Liver (tissue), 8 donors: ENCODE measurements at regions not wholly inside any gene's neighbourhood (a gene's known extent, or its start where the extent isn't known, plus 50 kb on each side); places are given as distances from the start of the nearest gene placed in this dataset.

Experiments
- DNase-seq: peaks from one replicate; pipeline ENCODE4 v3.0.0-alpha.2; 2017; ENCODE audit warnings: low spot score
- H3K27ac ChIP-seq, 2 donors: one replicate each; pipeline ENCODE4 v1.7.0; 2013; ENCODE audit warnings: inconsistent platforms in 2 of 2, low read length in 2 of 2, control low read depth in 1 of 2, low read depth in 1 of 2, mild to moderate bottlenecking in 1 of 2
- H3K27me3 ChIP-seq, 4 donors: one replicate each; pipeline versions ENCODE4 v1.6.1 to v1.7.0; 2013; ENCODE audit warnings: low read length in 3 of 4, inconsistent platforms in 1 of 4, mild to moderate bottlenecking in 1 of 4, moderate library complexity in 1 of 4; ENCODE audit not compliant: control insufficient read depth in 4 of 4, insufficient read depth in 4 of 4
- H3K36me3 ChIP-seq, 4 donors: one replicate each; pipeline versions ENCODE4 v1.6.1 to v1.7.0; 2013; ENCODE audit warnings: low read length in 3 of 4, mild to moderate bottlenecking in 3 of 4, low read depth in 1 of 4, moderate library complexity in 1 of 4; ENCODE audit not compliant: control insufficient read depth in 4 of 4, insufficient read depth in 3 of 4
- H3K4me1 ChIP-seq, 4 donors: one replicate each; pipeline versions ENCODE4 v1.6.1 to v1.7.0; 2013; ENCODE audit warnings: low read length in 3 of 4, mild to moderate bottlenecking in 3 of 4, moderate library complexity in 1 of 4; ENCODE audit not compliant: control insufficient read depth in 4 of 4, insufficient read depth in 4 of 4
- H3K4me3 ChIP-seq, 3 donors: one replicate each; pipeline versions ENCODE4 v1.6.1 to v1.7.0; 2013; ENCODE audit warnings: low read length in 3 of 3, control low read depth in 1 of 3, low read depth in 1 of 3, mild to moderate bottlenecking in 1 of 3
- H3K9ac ChIP-seq, 2 donors: one replicate each; pipeline ENCODE4 v1.7.0; 2013; ENCODE audit warnings: low read length in 2 of 2, mild to moderate bottlenecking in 2 of 2, moderate library complexity in 2 of 2, control low read depth in 1 of 2, low read depth in 1 of 2
- H3K9me3 ChIP-seq, 4 donors: one replicate each; pipeline versions ENCODE4 v1.6.1 to v1.7.0; 2013; ENCODE audit warnings: low read length in 3 of 4; ENCODE audit not compliant: control insufficient read depth in 4 of 4
- EGR1 ChIP-seq, 2 donors: IDR thresholded peaks; 2 replicates each; pipeline ENCODE4 v1.6.1; 2016 to 2018; ENCODE audit warnings: antibody characterized with exemption in 2 of 2, low read depth in 2 of 2
- FOXA1 ChIP-seq: IDR thresholded peaks from 2 replicates; pipeline ENCODE4 v1.6.1; 2016; ENCODE audit warnings: antibody characterized with exemption
- FOXA2 ChIP-seq: IDR thresholded peaks from 2 replicates; pipeline ENCODE4 v1.6.1; 2016; ENCODE audit warnings: antibody characterized with exemption
- GABPA ChIP-seq, 2 donors: IDR thresholded peaks in 1 of 2; conservative IDR thresholded peaks in 1 of 2; 2 replicates each; pipeline ENCODE4 v1.6.1; 2016; ENCODE audit warnings: antibody characterized with exemption in 2 of 2, mild to moderate bottlenecking in 1 of 2, moderate library complexity in 1 of 2
- HNF4G ChIP-seq: IDR thresholded peaks from 2 replicates; pipeline ENCODE4 v1.6.1; 2016; ENCODE audit warnings: antibody characterized with exemption
- JUND ChIP-seq, 2 donors: IDR thresholded peaks; 2 replicates each; pipeline ENCODE4 v1.6.1; 2016; ENCODE audit warnings: antibody characterized with exemption in 2 of 2
- NR2F2 ChIP-seq: IDR thresholded peaks from 2 replicates; pipeline ENCODE4 v1.6.1; 2016; ENCODE audit warnings: antibody characterized with exemption
- RAD21 ChIP-seq, 2 donors: IDR thresholded peaks; 2 replicates each; pipeline ENCODE4 v1.6.1; 2016; ENCODE audit warnings: antibody characterized with exemption in 2 of 2, mild to moderate bottlenecking in 2 of 2
- RXRA ChIP-seq, 2 donors: IDR thresholded peaks; 2 replicates each; pipeline ENCODE4 v1.6.1; 2017 to 2018; ENCODE audit warnings: antibody characterized with exemption in 2 of 2, mild to moderate bottlenecking in 1 of 2
- YY1 ChIP-seq: IDR thresholded peaks from 2 replicates; pipeline ENCODE4 v1.6.1; 2016; ENCODE audit warnings: antibody characterized with exemption, mild to moderate bottlenecking
- WGBS: extraction: QIAGEN DNeasy Blood & Tissue Kit; methylation state at CpG from one replicate; pipeline ENCODE4 v1.1.7; 2013; 5-methylcytosine and 5-hydroxymethylcytosine counted together
- TF ChIP-seq, protein P1 (sequence below): fragments of 150-350 bp; IDR thresholded peaks from 2 replicates; pipeline ENCODE4 v1.5.1; 2017; ENCODE audit warnings: improper control_type of control experiment, low read depth, low read length; ENCODE audit not compliant: missing input control
- TF ChIP-seq, protein P2 (sequence below): IDR thresholded peaks from 2 replicates; pipeline ENCODE4 v1.6.1; 2016; ENCODE audit warnings: antibody characterized with exemption
- TF ChIP-seq, protein P3 (sequence below): IDR thresholded peaks from 2 replicates; pipeline ENCODE4 v1.6.1; 2016; ENCODE audit warnings: antibody characterized with exemption
- donor health status: healthy.
- donor health status: healthy.
- donor health status: healthy.
- donor health status: healthy.
- donor health status: healthy.

DNA sequence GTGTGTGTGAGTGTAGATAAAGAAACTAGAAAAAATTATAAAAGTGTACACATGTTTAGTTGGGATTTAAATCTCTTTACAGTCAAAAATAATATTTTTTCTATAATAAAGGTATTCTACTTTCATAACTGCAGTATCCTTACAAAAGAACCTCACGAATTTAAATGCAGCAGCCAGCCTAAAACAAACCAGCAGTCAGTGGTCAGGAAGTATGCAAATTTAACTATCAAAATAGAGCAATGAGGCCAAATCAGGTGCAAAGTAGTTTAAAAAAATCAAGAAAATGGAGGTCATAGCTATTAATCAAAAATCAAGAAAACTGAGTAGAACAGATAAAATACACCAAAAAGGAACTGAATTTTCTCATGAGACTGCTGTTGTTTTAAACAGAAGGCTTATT is 407.1 kb downstream of the CDH19 start:
- H3K27ac ChIP-seq: no peak overlapping the region
- no peaks in the 10 kb centered on the region for H3K9me3 ChIP-seq
- H3K27me3 ChIP-seq: no peaks in the 10 kb centered on the region
- H3K4me3 ChIP-seq: no peak overlapping the region
- H3K36me3 ChIP-seq: no peaks in the 10 kb centered on the region
- H3K9ac ChIP-seq: no peak overlapping the region
- no peaks in the 10 kb centered on the region for H3K4me1 ChIP-seq
- WGBS: 3% methylated on average over 1 of the region's 1 CpG
- no peak for DNase-seq
- TF ChIP-seq HNF4G (no peak), NR2F2 (no peak), EGR1 (IDR thresholded peaks at IDR 0.05; ENCODE audit: low read depth in 2 of 2) (no peak), YY1 (no peak), GABPA (IDR thresholded peaks at IDR 0.05 in 1 of 2, conservative IDR thresholded peaks at IDR 0.05 in 1 of 2) (no peak), FOXA1 (no peak), FOXA2 (no peak), RXRA (IDR thresholded peaks at IDR 0.05) (no peak), RAD21 (IDR thresholded peaks at IDR 0.05) (no peak)
- TF ChIP-seq, protein P1, sequence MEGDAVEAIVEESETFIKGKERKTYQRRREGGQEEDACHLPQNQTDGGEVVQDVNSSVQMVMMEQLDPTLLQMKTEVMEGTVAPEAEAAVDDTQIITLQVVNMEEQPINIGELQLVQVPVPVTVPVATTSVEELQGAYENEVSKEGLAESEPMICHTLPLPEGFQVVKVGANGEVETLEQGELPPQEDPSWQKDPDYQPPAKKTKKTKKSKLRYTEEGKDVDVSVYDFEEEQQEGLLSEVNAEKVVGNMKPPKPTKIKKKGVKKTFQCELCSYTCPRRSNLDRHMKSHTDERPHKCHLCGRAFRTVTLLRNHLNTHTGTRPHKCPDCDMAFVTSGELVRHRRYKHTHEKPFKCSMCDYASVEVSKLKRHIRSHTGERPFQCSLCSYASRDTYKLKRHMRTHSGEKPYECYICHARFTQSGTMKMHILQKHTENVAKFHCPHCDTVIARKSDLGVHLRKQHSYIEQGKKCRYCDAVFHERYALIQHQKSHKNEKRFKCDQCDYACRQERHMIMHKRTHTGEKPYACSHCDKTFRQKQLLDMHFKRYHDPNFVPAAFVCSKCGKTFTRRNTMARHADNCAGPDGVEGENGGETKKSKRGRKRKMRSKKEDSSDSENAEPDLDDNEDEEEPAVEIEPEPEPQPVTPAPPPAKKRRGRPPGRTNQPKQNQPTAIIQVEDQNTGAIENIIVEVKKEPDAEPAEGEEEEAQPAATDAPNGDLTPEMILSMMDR: no peak

DNA sequence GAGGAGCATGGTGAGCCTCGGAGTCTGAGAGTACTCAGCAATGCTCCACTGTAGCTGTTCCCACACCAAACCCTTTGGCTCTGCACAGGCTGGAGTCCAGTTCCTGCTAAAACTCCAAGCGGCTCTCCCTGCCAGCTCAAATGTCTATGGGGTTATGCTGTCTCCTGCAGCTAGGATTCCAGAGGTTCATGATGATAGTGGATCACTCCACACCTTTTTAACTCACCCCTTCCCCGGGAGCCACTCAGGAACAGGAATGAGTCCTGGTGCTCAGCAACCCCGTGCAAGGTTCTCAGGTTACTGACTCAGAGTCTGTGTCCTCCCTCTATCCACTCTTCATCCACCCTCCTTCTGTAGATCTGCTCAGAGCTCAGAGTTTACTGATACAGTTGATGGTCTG is 410.0 kb downstream of the CDH19 start:
- TF ChIP-seq, protein P2, sequence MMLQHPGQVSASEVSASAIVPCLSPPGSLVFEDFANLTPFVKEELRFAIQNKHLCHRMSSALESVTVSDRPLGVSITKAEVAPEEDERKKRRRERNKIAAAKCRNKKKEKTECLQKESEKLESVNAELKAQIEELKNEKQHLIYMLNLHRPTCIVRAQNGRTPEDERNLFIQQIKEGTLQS: no peak
- TF ChIP-seq JUND (IDR thresholded peaks at IDR 0.05): no peak
- Histone ChIP-seq H3K4me1 (no peaks in the 10 kb centered on the region), H3K27me3 (no peaks in the 10 kb centered on the region), H3K27ac (no peak overlapping the region), H3K9ac (no peak overlapping the region), H3K36me3 (no peaks in the 10 kb centered on the region), H3K9me3 (no peaks in the 10 kb centered on the region), H3K4me3 (no peak overlapping the region)
- DNase-seq: no peak
- 71% methylated on average over 4 of the region's 4 CpGs for WGBS

DNA sequence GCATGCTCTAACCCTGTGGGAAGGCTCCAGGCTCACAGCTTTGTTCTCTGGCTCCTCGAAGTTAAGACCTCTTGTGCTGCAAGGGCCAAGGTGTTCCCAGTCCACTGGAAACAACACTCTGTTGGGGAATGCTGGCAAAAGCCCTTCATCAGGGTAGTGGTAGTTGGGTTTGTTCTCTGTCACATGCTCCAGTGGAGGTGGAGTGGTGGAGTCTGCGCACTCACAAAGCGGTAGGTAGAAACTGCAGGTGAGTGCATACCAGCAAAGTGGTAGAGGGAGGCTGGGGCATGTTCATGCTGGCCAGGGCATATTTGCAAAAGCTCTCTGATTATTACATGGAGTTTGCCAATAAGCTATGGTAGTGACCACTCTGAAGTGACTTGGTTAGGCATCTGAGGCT is 410.5 kb downstream of the CDH19 start:
- no peaks in the 10 kb centered on the region for H3K27me3 ChIP-seq
- no peak overlapping the region for H3K9ac ChIP-seq
- H3K27ac ChIP-seq: no peak overlapping the region
- no peaks in the 10 kb centered on the region for H3K36me3 ChIP-seq
- no peak overlapping the region for H3K4me3 ChIP-seq
- no peak for DNase-seq
- H3K4me1 ChIP-seq: no peaks in the 10 kb centered on the region
- 40% methylated on average over 3 of the region's 3 CpGs for WGBS
- H3K9me3 ChIP-seq: no peaks in the 10 kb centered on the region
- TF ChIP-seq JUND (IDR thresholded peaks at IDR 0.05) (no peak), RAD21 (IDR thresholded peaks at IDR 0.05) (no peak), YY1 (no peak), HNF4G (no peak), EGR1 (IDR thresholded peaks at IDR 0.05; ENCODE audit: low read depth in 2 of 2) (no peak)
- TF ChIP-seq, protein P3, sequence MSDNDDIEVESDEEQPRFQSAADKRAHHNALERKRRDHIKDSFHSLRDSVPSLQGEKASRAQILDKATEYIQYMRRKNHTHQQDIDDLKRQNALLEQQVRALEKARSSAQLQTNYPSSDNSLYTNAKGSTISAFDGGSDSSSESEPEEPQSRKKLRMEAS: no peak
- TF ChIP-seq, protein P1: no peak
